RWPE1 (cell line): ENCODE measurements at regions not wholly inside any gene's neighbourhood (a gene's known extent, or its start where the extent isn't known, plus 50 kb on each side); places are given as distances from the start of the nearest gene placed in this dataset.

Experiments
- CTCF ChIA-PET: fragments of 350-600 bp; sonication (Branson Sonifier 250); formaldehyde crosslinking; extraction: SDS; loops from one replicate; lab custom pipeline; 2021; lab: Yijun Ruan, JAX
- POLR2A ChIA-PET: fragments of 400-600 bp; formaldehyde crosslinking; extraction: SDS; loops from one replicate; lab custom pipeline; 2020; ENCODE audit warnings: antibody characterized with exemption; ENCODE audit not compliant: low non-redundant PET; lab: Yijun Ruan, JAX
- DNase-seq: peaks from one replicate; pipeline ENCODE4 v3.0.0; 2012; ENCODE audit warnings: low spot score
- H3K27ac ChIP-seq: fragments of 450-650 bp; 2 replicates; pipeline ENCODE4 v1.5.1; 2017
- TF ChIP-seq, protein P1 (sequence below): fragments of 450-650 bp; conservative IDR thresholded peaks from 2 replicates; pipeline ENCODE4 v1.5.1; 2017; ENCODE audit warnings: low read depth, mild to moderate bottlenecking

GRCh38 chr12:93108985-93109384, 179.9 kb upstream of the EEA1 start:
- H3K27ac ChIP-seq = no peak overlapping the region
- CTCF ChIA-PET = interaction anchor here (0.5 kb wide), 1 partner anchor 406 kb away, joined by 5 read pairs; no protein-coding TSS in a partner anchor
- POLR2A ChIA-PET = no interaction called here
- TF ChIP-seq, protein P1, sequence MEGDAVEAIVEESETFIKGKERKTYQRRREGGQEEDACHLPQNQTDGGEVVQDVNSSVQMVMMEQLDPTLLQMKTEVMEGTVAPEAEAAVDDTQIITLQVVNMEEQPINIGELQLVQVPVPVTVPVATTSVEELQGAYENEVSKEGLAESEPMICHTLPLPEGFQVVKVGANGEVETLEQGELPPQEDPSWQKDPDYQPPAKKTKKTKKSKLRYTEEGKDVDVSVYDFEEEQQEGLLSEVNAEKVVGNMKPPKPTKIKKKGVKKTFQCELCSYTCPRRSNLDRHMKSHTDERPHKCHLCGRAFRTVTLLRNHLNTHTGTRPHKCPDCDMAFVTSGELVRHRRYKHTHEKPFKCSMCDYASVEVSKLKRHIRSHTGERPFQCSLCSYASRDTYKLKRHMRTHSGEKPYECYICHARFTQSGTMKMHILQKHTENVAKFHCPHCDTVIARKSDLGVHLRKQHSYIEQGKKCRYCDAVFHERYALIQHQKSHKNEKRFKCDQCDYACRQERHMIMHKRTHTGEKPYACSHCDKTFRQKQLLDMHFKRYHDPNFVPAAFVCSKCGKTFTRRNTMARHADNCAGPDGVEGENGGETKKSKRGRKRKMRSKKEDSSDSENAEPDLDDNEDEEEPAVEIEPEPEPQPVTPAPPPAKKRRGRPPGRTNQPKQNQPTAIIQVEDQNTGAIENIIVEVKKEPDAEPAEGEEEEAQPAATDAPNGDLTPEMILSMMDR = no peak
- DNase-seq = no peak

DNA sequence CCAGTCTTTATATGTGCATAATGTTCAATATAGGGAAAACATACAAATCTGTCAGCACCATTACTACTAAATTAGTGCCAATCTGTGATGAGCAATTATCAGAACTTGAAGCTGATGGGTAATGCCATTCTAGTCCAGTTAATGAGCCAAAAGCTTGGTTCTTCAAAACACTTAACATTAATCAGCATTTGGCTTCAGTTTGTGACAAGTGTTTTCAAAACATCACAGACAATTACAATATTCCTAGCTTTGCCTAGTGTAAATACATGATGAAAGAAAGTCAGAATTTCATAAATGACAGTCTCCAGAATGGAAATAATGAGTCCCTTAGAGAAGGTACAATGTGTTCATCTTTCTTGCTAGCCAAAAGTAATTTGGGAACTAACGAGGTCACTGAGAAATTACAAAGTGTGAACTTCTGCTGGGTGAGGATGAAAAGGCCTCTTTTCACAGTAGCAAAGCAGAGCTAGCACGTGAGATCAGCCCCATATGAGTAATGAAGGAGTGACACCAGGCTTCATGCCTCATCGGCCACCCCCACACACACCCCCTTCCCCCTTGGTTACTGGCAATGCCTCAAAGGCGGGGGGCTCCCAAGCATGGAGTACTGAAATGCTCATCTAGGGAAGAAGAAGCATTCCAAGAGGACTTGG, 180.6 kb upstream of the EEA1 start:
- TF ChIP-seq, protein P1 = no peak
- ChIA-PET CTCF (interaction anchor here (0.5 to 0.8 kb wide), 2 partner anchors 310 to 406 kb away, joined by 3 to 5 read pairs; no protein-coding TSS in a partner anchor), POLR2A (no interaction called here)
- no peak for DNase-seq
- H3K27ac ChIP-seq = no peak overlapping the region

GRCh38 chr12:93111773-93112172, 182.7 kb upstream of the EEA1 start:
- TF ChIP-seq, protein P1 = no peak
- CTCF ChIA-PET = interaction anchor here (0.6 kb wide), 1 partner anchor 123 kb away, joined by 3 read pairs; no protein-coding TSS in a partner anchor
- no peak for DNase-seq
- POLR2A ChIA-PET = no interaction called here
- no peak overlapping the region for H3K27ac ChIP-seq

DNA sequence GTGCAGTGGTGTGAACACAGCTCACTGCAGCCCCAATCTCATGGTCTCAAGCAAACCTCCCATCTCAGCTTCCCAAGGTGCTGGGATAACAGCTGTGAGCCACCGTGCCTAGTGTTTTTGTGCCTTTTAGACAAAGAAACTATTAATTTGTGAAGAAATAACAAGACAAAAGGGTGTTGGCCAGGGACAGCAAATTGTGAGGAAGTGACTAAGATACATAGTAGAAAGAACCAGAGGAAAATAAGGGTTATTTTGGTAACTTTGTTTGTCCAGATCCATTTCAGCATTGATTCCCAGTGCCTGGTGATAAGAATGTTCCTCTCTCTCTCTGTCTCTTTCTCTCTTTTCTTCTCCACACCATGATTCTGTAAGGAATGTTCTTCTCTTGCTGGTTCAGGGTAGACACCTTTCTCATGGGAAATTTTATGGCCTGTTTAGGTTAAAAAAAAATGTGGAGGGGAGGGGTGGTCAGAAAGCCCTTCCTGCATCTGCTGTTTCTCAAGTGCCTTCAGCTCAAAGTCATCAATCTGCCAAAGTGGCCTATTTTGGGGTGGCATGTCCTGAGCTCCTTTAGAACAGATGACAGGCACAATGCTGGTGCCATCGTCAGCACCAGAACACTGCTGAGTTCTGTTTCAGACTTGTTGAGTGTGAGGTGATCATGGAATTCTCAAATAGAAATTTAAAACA, 184.4 kb upstream of the EEA1 start:
- TF ChIP-seq, protein P1 = no peak
- DNase-seq = no peak
- ChIA-PET CTCF (interaction anchor here (0.6 kb wide), 2 partner anchors 59 to 286 kb away, joined by 6 to 8 read pairs; no protein-coding TSS in a partner anchor), POLR2A (no interaction called here)
- H3K27ac ChIP-seq = no peak overlapping the region

DNA sequence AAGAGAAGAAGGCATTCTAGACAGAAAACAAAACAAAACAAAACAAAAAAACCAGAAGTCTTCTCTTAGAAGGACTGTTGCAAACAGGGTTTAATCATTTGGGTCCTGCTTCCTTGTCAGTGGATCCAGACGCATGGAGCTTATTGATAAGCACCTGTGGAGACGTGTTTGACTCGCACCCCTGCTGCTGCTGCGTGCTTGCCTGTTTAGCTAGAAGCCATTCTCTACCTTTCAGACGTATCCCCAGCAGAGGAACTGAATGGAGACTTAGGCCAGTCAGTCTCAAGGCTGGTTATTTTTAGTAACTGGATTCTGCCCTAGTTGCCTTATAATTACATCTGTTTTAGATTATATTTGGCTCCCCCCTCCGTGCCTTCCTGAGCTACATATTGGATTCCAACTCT, 186.1 kb upstream of the EEA1 start:
- no peak overlapping the region for H3K27ac ChIP-seq
- TF ChIP-seq, protein P1 = no peak
- CTCF ChIA-PET = no interaction called here
- DNase-seq = no peak
- POLR2A ChIA-PET = no interaction called here

- TF ChIP-seq, protein P1 = no peak
- CTCF ChIA-PET = no interaction called here
- no peak for DNase-seq
- no peak overlapping the region for H3K27ac ChIP-seq
- POLR2A ChIA-PET = no interaction called here
Measured at GRCh38 chr12:93115646-93116045, 186.6 kb upstream of the EEA1 start.
